ENCODE measurements at regions not wholly inside any gene's neighbourhood (a gene's known extent, or its start where the extent isn't known, plus 50 kb on each side); places are given as distances from the start of the nearest gene placed in this dataset.
"Not testable (repeated sequence)": the region's sequence is repeated elsewhere in the genome, so short reads cannot be mapped to it uniquely, and the experiment has no call there.

GRCh38 chr16:60137891-60138290 is 1403.8 kb upstream of the GOT2 start:
- DNase-seq: no peak
- POLR2A ChIA-PET (ENCODE audit: unreplicated experiment): no interaction called here
- Histone ChIP-seq H3K4me1 (replicated peaks; ENCODE audit: insufficient read depth) (no peaks in the 10 kb centered on the region), H3K27me3 (ENCODE audit: insufficient read depth, low read depth) (no peaks in the 10 kb centered on the region), H3K79me2 (ENCODE audit: low read depth) (no peaks in the 10 kb centered on the region), H3K4me2 (no peak overlapping the region), H3K4me3 (no peak overlapping the region), H3K27ac (no peak overlapping the region), H3K9me3 (ENCODE audit: insufficient read depth, low read depth) (no peaks in the 10 kb centered on the region), H2AFZ (no peak overlapping the region), H3K36me3 (ENCODE audit: low read depth) (no peaks in the 10 kb centered on the region), H4K20me1 (ENCODE audit: insufficient read depth) (no peaks in the 10 kb centered on the region), H3K9me2 (ENCODE audit: insufficient read depth) (no peaks in the 10 kb centered on the region), H3F3A (ENCODE audit: insufficient read depth, low read depth) (no peaks in the 10 kb centered on the region)
- intact Hi-C loops (cut with micrococcal nuclease; ENCODE audit: unreplicated experiment): no loop called here
- TF ChIP-seq CTCF (conservative IDR thresholded peaks at IDR 0.05) (no peak), EZH2 (IDR thresholded peaks at IDR 0.05; ENCODE audit: low read depth) (no peak)
- no TSS peak for BruUV-seq (replicated peaks)
- CTCF ChIA-PET: no interaction called here

GRCh38 chr16:60127196-60127595 is 1393.1 kb upstream of the GOT2 start:
- Histone ChIP-seq H3K9me3 (ENCODE audit: insufficient read depth, low read depth) (no peaks in the 10 kb centered on the region), H3F3A (ENCODE audit: insufficient read depth, low read depth) (no peaks in the 10 kb centered on the region), H3K27me3 (ENCODE audit: insufficient read depth, low read depth) (no peaks in the 10 kb centered on the region), H3K27ac (no peak overlapping the region), H3K9me2 (ENCODE audit: insufficient read depth) (no peaks in the 10 kb centered on the region), H2AFZ (no peak overlapping the region), H3K4me1 (replicated peaks; ENCODE audit: insufficient read depth) (no peaks in the 10 kb centered on the region), H3K4me2 (no peak overlapping the region), H4K20me1 (ENCODE audit: insufficient read depth) (no peaks in the 10 kb centered on the region), H3K4me3 (no peak overlapping the region), H3K36me3 (ENCODE audit: low read depth) (no peaks in the 10 kb centered on the region), H3K79me2 (ENCODE audit: low read depth) (no peaks in the 10 kb centered on the region)
- POLR2A ChIA-PET (ENCODE audit: unreplicated experiment): no interaction called here
- DNase-seq: no peak
- CTCF ChIA-PET: no interaction called here
- intact Hi-C loops (cut with micrococcal nuclease; ENCODE audit: unreplicated experiment): no loop called here
- no TSS peak for BruUV-seq (replicated peaks)
- TF ChIP-seq CTCF (conservative IDR thresholded peaks at IDR 0.05) (no peak), EZH2 (IDR thresholded peaks at IDR 0.05; ENCODE audit: low read depth) (no peak)

- H3K9me3 ChIP-seq (ENCODE audit: insufficient read depth, low read depth); H3F3A ChIP-seq (ENCODE audit: insufficient read depth, low read depth); H3K27ac ChIP-seq; intact Hi-C loops (cut with micrococcal nuclease; ENCODE audit: unreplicated experiment); H4K20me1 ChIP-seq (ENCODE audit: insufficient read depth); H3K4me3 ChIP-seq; H3K4me2 ChIP-seq; H2AFZ ChIP-seq; H3K27me3 ChIP-seq (ENCODE audit: insufficient read depth, low read depth); BruUV-seq (replicated peaks); POLR2A ChIA-PET (ENCODE audit: unreplicated experiment); H3K36me3 ChIP-seq (ENCODE audit: low read depth); CTCF ChIA-PET; H3K79me2 ChIP-seq (ENCODE audit: low read depth); DNase-seq; H3K4me1 ChIP-seq (replicated peaks; ENCODE audit: insufficient read depth); H3K9me2 ChIP-seq (ENCODE audit: insufficient read depth): not testable (repeated sequence)
These were observed 1392.0 kb upstream of the GOT2 start for GRCh38 chr16:60126115-60126514.

DNA sequence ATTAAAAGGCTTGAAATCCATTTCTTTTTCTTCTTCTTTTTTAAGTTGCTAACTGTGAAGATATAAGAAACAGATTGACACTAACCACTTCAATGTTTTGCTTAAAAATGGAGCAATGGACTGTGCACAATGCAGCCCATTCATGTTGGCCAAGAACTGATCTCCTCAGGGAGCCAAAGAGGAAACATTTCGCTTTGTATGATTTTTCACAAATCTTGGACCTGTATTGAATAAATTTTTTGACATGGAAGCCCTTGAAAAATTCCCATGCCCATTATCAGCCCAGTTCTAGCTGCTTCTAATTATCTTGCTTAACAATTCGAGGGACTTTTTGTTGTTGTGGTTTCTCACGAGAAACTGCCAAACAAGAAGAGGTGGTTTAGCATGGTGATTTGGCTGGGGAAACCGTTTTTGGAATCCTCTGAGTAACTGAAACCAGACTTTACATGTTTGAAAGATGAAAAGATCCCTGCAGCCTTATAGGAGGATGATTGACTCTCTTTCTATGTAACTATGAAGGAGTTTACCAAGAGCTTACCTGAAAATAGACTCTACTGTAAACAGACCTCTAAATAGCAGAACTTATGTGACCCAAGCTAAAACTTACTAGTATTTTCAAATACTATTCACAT is 1389.4 kb upstream of the GOT2 start:
- no peaks in the 10 kb centered on the region for H3K36me3 ChIP-seq (ENCODE audit: low read depth)
- no peaks in the 10 kb centered on the region for H3F3A ChIP-seq (ENCODE audit: insufficient read depth, low read depth)
- H3K27me3 ChIP-seq (ENCODE audit: insufficient read depth, low read depth): peaks cover 17% of the 10 kb centered on the region; the same call in 1 of the 2 replicates
- no peaks in the 10 kb centered on the region for H4K20me1 ChIP-seq (ENCODE audit: insufficient read depth)
- DNase-seq: no peak
- no peaks in the 10 kb centered on the region for H3K9me3 ChIP-seq (ENCODE audit: insufficient read depth, low read depth)
- POLR2A ChIA-PET (ENCODE audit: unreplicated experiment): no interaction called here
- BruUV-seq (replicated peaks): no TSS peak
- H3K4me2 ChIP-seq: no peak overlapping the region
- no peaks in the 10 kb centered on the region for H3K9me2 ChIP-seq (ENCODE audit: insufficient read depth)
- H3K27ac ChIP-seq: no peak overlapping the region
- H3K4me1 ChIP-seq (replicated peaks; ENCODE audit: insufficient read depth): no peaks in the 10 kb centered on the region
- no peak overlapping the region for H2AFZ ChIP-seq
- intact Hi-C loops (cut with micrococcal nuclease; ENCODE audit: unreplicated experiment): no loop called here
- H3K4me3 ChIP-seq: no peak overlapping the region
- TF ChIP-seq CTCF (conservative IDR thresholded peaks at IDR 0.05) (no peak), EZH2 (IDR thresholded peaks at IDR 0.05; ENCODE audit: low read depth) (no peak)
- CTCF ChIA-PET: no interaction called here
- no peaks in the 10 kb centered on the region for H3K79me2 ChIP-seq (ENCODE audit: low read depth)

Measured in PC-9 (cell line).